Glutamatergic neuron (in vitro differentiated cells): ENCODE measurements at regions not wholly inside any gene's neighbourhood (a gene's known extent, or its start where the extent isn't known, plus 50 kb on each side); places are given as distances from the start of the nearest gene placed in this dataset.

Experiments
- DNase-seq: peaks from one replicate; pipeline ENCODE4 v3.0.0; 2022
- H3K27ac Mint-ChIP-seq: one replicate; pipeline ENCODE4 v1.8.0; 2020; ENCODE audit warnings: mild to moderate bottlenecking, mixed read lengths, inconsistent platforms; ENCODE audit not compliant: unreplicated experiment
- H3K27me3 Mint-ChIP-seq: one replicate; pipeline ENCODE4 v1.8.0; 2020; ENCODE audit warnings: mild to moderate bottlenecking, moderate library complexity, mixed read lengths, inconsistent platforms; ENCODE audit not compliant: unreplicated experiment
- H3K36me3 Mint-ChIP-seq: one replicate; pipeline ENCODE4 v1.8.0; 2020; ENCODE audit warnings: mild to moderate bottlenecking, mixed read lengths, inconsistent platforms; ENCODE audit not compliant: unreplicated experiment
- H3K4me1 Mint-ChIP-seq: one replicate; pipeline ENCODE4 v1.8.0; 2020; ENCODE audit warnings: mild to moderate bottlenecking, low read depth, mixed read lengths, inconsistent platforms; ENCODE audit not compliant: unreplicated experiment
- H3K4me3 Mint-ChIP-seq: one replicate; pipeline ENCODE4 v1.8.0; 2020; ENCODE audit warnings: mild to moderate bottlenecking, mixed read lengths, inconsistent platforms; ENCODE audit not compliant: unreplicated experiment
- H3K9me3 Mint-ChIP-seq: one replicate; pipeline ENCODE4 v1.8.0; 2020; ENCODE audit warnings: mild to moderate bottlenecking, moderate library complexity, mixed read lengths, inconsistent platforms; ENCODE audit not compliant: unreplicated experiment
- CTCF ChIP-seq: fragments of 200-600 bp; sonication (generic); IDR thresholded peaks from one replicate; pipeline ENCODE4 v1.5.0; 2021; ENCODE audit not compliant: partially characterized antibody, unreplicated experiment

GRCh38 chr3:69568951-69569350, 170.3 kb upstream of the MITF start:
- H3K4me1 Mint-ChIP-seq = no peaks in the 10 kb centered on the region
- H3K4me3 Mint-ChIP-seq = no peak overlapping the region
- H3K9me3 Mint-ChIP-seq = no peaks in the 10 kb centered on the region
- no peak overlapping the region for H3K27ac Mint-ChIP-seq
- TF ChIP-seq CTCF = no peak
- peaks cover 5% of the 10 kb centered on the region for H3K36me3 Mint-ChIP-seq
- DNase-seq = no peak
- peaks cover 2% of the 10 kb centered on the region for H3K27me3 Mint-ChIP-seq

GRCh38 chr3:69568458-69568857, 170.8 kb upstream of the MITF start:
- Mint-ChIP-seq H3K27me3 (peaks cover 2% of the 10 kb centered on the region), H3K27ac (no peak overlapping the region), H3K9me3 (no peaks in the 10 kb centered on the region), H3K36me3 (peaks cover 5% of the 10 kb centered on the region), H3K4me3 (no peak overlapping the region), H3K4me1 (no peaks in the 10 kb centered on the region)
- no peak for TF ChIP-seq CTCF
- DNase-seq = no peak

DNA sequence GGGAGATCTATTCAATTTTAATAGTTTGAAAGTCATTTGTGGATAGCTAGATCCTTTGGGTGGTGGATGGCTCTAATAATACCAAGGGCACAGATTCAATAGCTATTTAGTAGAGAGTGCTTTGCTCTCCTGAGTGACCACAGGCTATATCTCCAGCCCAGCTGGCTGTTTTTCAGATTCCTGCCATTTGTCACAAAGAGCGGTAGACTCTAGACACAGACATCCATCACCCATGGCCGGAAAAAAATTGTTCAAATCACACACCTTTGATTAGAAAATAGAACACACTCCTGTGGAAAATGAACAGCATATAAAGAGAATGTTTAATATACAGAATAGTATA, 171.6 kb upstream of the MITF start:
- no peak for TF ChIP-seq CTCF
- Mint-ChIP-seq H3K27me3 (peaks cover 2% of the 10 kb centered on the region), H3K9me3 (no peaks in the 10 kb centered on the region), H3K27ac (no peak overlapping the region), H3K4me3 (no peak overlapping the region), H3K36me3 (peaks cover 5% of the 10 kb centered on the region), H3K4me1 (no peaks in the 10 kb centered on the region)
- no peak for DNase-seq

DNA sequence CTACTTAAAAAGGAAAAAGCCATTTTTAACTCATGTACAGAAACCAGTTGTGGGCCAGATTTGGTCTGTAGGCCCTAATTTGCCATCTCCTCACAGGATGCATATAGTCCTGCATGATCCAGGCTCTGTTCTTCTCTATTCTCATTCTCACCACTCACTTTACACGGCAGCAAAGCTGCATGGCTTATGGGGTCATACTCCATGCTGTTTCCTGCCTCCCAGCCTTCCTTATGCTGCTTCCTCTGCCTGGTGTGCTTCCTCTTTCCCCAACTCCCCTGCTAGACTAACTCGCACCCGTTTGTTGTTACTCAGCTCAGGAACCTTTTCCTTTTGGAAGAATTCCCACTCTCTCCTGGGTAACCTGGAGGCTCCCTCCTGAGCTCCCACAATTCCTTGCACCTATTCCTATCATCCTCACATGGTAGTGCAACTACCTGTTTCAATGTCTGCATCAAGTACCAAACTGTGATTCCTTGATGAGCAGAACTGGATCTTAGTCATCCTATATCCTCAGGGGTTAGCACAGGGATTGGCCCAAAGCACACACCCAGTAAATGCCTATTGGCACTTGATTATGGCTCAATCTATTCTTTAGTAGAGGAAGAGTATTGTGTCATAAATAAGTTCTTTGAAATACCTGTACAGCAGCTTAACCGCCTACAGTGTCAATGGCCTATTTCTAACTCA, 172.1 kb upstream of the MITF start:
- no peak for TF ChIP-seq CTCF
- Mint-ChIP-seq H3K4me1 (no peaks in the 10 kb centered on the region), H3K27ac (no peak overlapping the region), H3K27me3 (peaks cover 2% of the 10 kb centered on the region), H3K36me3 (peaks cover 5% of the 10 kb centered on the region), H3K9me3 (no peaks in the 10 kb centered on the region), H3K4me3 (no peak overlapping the region)
- no peak for DNase-seq

GRCh38 chr3:69566275-69566674, 173.0 kb upstream of the MITF start:
- Mint-ChIP-seq H3K36me3 (peaks cover 5% of the 10 kb centered on the region), H3K27ac (no peak overlapping the region), H3K4me1 (no peaks in the 10 kb centered on the region), H3K9me3 (no peaks in the 10 kb centered on the region), H3K4me3 (no peak overlapping the region), H3K27me3 (peaks cover 2% of the 10 kb centered on the region)
- TF ChIP-seq CTCF = no peak
- DNase-seq = no peak
